KMS-11 (cell line): ENCODE measurements at regions not wholly inside any gene's neighbourhood (a gene's known extent, or its start where the extent isn't known, plus 50 kb on each side); places are given as distances from the start of the nearest gene placed in this dataset.

ENCODE experiments used
- H2AFZ ChIP-seq: fragments of 200-600 bp; sonication (generic); 2 replicates; pipeline ENCODE4 v1.6.1; 2016; ENCODE audit warnings: antibody characterized with exemption, mixed run types, low read depth
- H3K27ac ChIP-seq: fragments of 200-600 bp; sonication (generic); 2 replicates; pipeline ENCODE4 v1.6.1; 2016; ENCODE audit warnings: mild to moderate bottlenecking, mixed run types
- H3K27me3 ChIP-seq: fragments of 200-600 bp; sonication (generic); 2 replicates; pipeline ENCODE4 v1.6.1; 2017; ENCODE audit warnings: mild to moderate bottlenecking, low read depth, mixed run types, moderate library complexity; ENCODE audit not compliant: insufficient read depth
- H3K36me3 ChIP-seq: fragments of 200-600 bp; sonication (generic); 2 replicates; pipeline ENCODE4 v1.6.1; 2017; ENCODE audit warnings: mild to moderate bottlenecking, mixed run types; ENCODE audit not compliant: insufficient read depth
- H3K4me1 ChIP-seq: fragments of 200-600 bp; sonication (generic); 2 replicates; pipeline ENCODE4 v1.6.1; 2016; ENCODE audit warnings: mild to moderate bottlenecking, low read depth, mixed run types; ENCODE audit not compliant: poor library complexity, severe bottlenecking
- H3K4me2 ChIP-seq: fragments of 200-600 bp; sonication (generic); 2 replicates; pipeline ENCODE4 v1.7.0; 2016; ENCODE audit warnings: mild to moderate bottlenecking, mixed run types
- H3K4me3 ChIP-seq: fragments of 200-600 bp; sonication (generic); IDR thresholded peaks from 2 replicates; pipeline ENCODE4 v1.6.1; 2017; ENCODE audit warnings: low read depth, low read length, mixed read lengths; ENCODE audit not compliant: insufficient read depth
- H3K79me2 ChIP-seq: fragments of 200-600 bp; sonication (generic); 2 replicates; pipeline ENCODE4 v1.6.1; 2016; ENCODE audit warnings: low read depth, mixed run types; ENCODE audit not compliant: insufficient read depth
- H3K9ac ChIP-seq: fragments of 200-600 bp; sonication (generic); 2 replicates; pipeline ENCODE4 v1.6.1; 2016; ENCODE audit warnings: mild to moderate bottlenecking, mixed run types
- H4K20me1 ChIP-seq: fragments of 200-600 bp; sonication (generic); 2 replicates; pipeline ENCODE4 v1.6.1; 2016; ENCODE audit warnings: mild to moderate bottlenecking, mixed run types; ENCODE audit not compliant: insufficient read depth
- CTCF ChIP-seq: fragments of 200-600 bp; sonication (generic); conservative IDR thresholded peaks from 2 replicates; pipeline ENCODE4 v1.6.1; 2017; ENCODE audit warnings: low read depth, mild to moderate bottlenecking, antibody characterized with exemption, low read length, moderate library complexity, mixed read lengths

GRCh38 chr17:73998249-73998648, 205.2 kb upstream of the RPL38 start:
- Histone ChIP-seq H2AFZ (no peak overlapping the region), H3K36me3 (no peaks in the 10 kb centered on the region), H3K27me3 (peaks cover 9% of the 10 kb centered on the region; the same call in 1 of the 2 replicates), H3K4me2 (no peak overlapping the region), H3K79me2 (no peaks in the 10 kb centered on the region), H4K20me1 (no peaks in the 10 kb centered on the region), H3K9ac (no peak overlapping the region), H3K4me1 (no peaks in the 10 kb centered on the region), H3K4me3 (no peak overlapping the region), H3K27ac (no peak overlapping the region)
- TF ChIP-seq CTCF = no peak

GRCh38 chr17:73998653-73999645, 204.5 kb upstream of the RPL38 start:
- Histone ChIP-seq H2AFZ (no peak overlapping the region), H4K20me1 (no peaks in the 10 kb centered on the region), H3K4me3 (no peak overlapping the region), H3K27me3 (peaks cover 6% of the 10 kb centered on the region; the same call in 1 of the 2 replicates), H3K27ac (no peak overlapping the region), H3K9ac (no peak overlapping the region), H3K4me2 (no peak overlapping the region), H3K4me1 (no peaks in the 10 kb centered on the region), H3K36me3 (no peaks in the 10 kb centered on the region), H3K79me2 (no peaks in the 10 kb centered on the region)
- TF ChIP-seq CTCF = peak; percentile 59

GRCh38 chr17:74001145-74001544, 202.3 kb upstream of the RPL38 start:
- H3K4me1 ChIP-seq = no peaks in the 10 kb centered on the region
- no peak overlapping the region for H3K4me3 ChIP-seq
- H2AFZ ChIP-seq = no peak overlapping the region
- H3K79me2 ChIP-seq = no peaks in the 10 kb centered on the region
- no peak for TF ChIP-seq CTCF
- no peak overlapping the region for H3K9ac ChIP-seq
- no peaks in the 10 kb centered on the region for H3K36me3 ChIP-seq
- no peaks in the 10 kb centered on the region for H4K20me1 ChIP-seq
- no peak overlapping the region for H3K4me2 ChIP-seq
- H3K27ac ChIP-seq = no peak overlapping the region
- H3K27me3 ChIP-seq = peaks cover 7% of the 10 kb centered on the region; the same call in 1 of the 2 replicates

GRCh38 chr17:74002241-74002640, 201.2 kb upstream of the RPL38 start:
- Histone ChIP-seq H3K27me3 (peaks cover 7% of the 10 kb centered on the region; the same call in 1 of the 2 replicates), H4K20me1 (no peaks in the 10 kb centered on the region), H3K4me2 (no peak overlapping the region), H3K36me3 (no peaks in the 10 kb centered on the region), H3K9ac (no peak overlapping the region), H3K4me1 (no peaks in the 10 kb centered on the region), H2AFZ (no peak overlapping the region), H3K27ac (no peak overlapping the region), H3K4me3 (no peak overlapping the region), H3K79me2 (no peaks in the 10 kb centered on the region)
- no peak for TF ChIP-seq CTCF
